ENCODE measurements at regions not wholly inside any gene's neighbourhood (a gene's known extent, or its start where the extent isn't known, plus 50 kb on each side); places are given as distances from the start of the nearest gene placed in this dataset.
"Not testable (repeated sequence)": the region's sequence is repeated elsewhere in the genome, so short reads cannot be mapped to it uniquely, and the experiment has no call there.

DNA sequence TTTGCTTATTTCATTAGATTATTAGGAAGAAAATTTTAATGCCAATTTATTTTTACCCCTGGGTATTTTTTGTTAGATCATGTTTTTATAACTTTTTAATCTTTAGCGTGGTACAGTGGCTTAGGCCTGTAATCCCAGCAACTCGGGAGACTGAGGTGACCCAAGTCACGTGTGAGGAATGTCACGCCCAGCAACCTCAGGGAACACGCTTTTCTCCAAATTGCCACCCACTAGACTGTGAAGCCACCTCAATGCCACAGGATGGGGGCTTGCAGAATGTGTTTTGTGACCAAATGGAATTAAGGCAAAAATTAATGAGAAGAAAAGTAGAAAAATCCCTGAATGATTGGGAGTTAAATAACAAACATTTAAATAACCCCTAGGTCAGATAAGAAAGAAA, 141.8 kb downstream of the LAT start:
- no peak for DNase-seq

DNA sequence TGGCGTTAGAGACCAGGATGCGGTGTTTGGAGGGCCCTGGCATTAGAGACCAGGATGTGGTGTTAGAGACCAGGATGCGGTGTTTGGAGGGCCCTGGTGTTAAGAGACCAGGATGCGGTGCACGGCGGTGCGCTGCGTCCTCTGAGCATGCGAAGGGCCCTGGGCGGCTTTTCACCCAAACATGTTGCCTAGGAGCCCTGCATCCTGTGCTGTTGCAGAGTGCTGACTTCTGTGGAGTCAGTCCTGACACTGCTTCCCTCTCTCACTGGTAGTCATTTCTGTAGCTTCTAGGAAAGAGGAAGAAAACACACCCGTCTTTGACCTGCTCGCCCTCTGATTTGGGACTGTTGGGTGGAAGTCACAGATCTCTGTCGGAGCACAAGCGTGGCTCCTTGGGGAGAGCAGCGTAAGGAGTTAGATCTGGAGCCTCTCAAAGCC, 141.2 kb downstream of the LAT start:
- DNase-seq: no peak

DNA sequence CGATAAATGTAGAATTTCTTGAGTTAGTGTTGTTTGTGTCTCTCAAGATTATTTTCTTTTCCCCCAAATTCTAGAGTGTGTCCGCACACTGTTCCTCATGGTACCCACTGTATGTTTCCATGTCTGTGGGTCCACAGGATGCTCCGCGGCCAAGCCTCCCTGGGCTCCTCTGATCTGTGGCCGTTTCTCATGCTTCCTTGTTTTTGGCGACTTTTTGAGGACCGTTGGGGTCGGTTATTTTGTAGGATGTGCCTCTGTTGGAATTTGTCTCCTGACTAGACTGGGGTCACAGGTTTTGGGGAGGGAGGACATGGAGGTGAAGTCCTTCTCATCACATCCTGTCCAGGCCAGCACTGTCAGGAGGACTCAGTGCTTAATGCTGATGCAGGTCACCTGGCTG, 140.0 kb downstream of the LAT start:
- DNase-seq: no peak

DNA sequence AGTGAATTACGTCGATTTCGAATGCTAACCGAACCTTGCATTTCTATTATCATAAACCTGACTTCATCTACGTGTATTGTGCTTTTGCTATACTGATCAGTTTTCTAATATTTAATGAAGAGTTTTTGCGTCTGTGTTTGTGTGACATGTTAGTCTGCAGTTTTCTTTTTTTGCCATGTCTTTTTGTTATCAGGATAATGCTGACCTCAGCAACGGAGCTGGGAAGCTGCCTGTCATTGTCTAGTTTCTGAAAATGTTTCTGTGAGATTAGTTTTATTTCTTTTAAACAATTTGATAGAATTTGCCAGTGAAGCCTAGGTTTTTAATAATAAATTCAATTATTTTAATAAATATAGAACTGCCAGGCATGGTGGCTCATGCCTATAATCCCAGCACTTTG, 139.3 kb downstream of the LAT start:
- DNase-seq: not testable (repeated sequence)

DNA sequence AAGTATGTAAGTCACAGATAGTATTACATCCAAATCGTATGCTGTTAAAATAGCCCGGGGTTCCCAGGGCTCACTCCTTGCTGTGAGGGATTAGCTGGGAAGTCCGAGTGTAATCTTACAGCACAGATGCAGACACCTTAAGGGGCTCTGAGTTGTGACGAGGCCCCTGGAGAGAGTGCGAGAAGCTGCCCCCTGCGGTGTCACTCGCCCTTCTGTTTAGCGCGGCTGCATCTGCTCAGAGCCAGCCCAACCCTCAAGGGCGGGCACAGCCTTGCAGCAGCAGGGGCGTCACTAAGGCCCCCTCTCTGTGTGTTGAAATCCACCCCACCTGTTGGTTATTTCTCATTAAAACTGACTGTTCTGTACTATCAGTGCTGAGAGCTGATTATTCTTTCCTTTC, 135.8 kb downstream of the LAT start:
- DNase-seq: not testable (repeated sequence)

DNA sequence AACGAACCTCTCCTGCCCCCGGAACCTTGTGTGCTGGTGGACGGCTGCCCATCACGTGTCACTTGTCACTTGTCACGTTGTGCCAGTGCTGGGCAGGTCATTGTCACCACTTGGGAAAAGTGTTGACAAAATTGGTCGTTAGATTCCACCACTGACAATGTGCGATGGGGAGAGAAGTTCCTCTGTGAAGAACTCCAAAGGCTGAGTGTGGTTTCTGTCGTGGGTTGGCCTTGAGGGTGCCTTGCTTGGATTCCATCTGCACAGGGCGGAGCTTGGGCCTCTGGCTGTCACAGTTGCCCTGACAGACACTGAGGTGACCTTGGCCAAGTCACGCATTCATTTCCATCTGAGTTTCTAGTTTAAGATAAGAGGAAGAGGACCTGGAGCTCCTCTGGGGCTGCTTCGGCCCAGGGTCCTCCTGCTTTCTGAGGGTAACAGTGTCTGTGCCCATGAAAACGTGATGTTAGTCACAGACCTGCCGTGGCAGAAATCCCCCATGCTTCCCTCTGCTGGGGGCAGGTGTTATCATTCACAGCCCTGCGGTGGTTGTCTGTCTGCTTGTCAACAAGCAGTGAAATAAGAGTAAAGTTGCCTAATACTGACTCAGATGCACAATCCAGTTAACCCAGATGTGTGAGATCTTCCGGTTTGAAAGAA, 133.6 kb downstream of the LAT start:
- not testable (repeated sequence) for DNase-seq

DNA sequence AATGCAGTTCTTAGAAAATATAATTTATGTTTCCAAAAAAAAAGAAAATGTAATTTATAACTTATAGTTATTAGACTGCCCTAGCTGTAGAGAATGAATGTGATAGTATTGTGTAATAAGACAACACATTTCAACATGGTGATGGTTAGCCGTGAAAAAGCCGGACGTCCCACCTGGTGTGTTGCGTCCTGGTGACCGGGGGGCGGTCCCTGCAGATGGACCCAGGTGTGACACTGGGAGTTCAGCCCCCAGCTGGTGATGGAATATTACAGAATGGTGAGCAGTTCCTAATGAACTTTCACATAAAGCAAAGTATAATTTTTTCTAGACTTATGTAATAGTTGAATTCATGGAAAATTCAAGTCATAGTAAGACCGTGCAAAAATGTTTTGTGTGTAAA, 132.8 kb downstream of the LAT start:
- no peak for DNase-seq

DNA sequence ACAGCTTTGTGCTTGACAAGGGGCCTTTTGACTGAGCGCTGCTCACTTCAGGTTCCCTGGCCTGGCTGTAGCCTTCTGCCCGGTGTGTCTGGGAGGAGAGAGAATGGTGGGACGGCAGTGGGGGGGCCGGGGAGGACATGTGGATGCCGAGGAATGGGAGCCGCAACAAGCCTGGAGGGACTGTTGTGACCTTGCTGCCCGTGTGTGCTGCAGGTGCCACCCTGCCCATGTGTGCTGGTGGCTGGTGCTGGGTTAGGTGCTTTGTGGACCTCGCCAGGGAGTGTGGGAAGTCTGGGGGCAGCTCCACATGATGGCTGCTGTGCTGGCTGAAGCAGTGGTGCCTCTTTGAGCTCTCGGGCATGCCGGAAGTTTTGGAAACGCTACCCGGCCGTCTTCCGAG, 132.1 kb downstream of the LAT start:
- no peak for DNase-seq

DNA sequence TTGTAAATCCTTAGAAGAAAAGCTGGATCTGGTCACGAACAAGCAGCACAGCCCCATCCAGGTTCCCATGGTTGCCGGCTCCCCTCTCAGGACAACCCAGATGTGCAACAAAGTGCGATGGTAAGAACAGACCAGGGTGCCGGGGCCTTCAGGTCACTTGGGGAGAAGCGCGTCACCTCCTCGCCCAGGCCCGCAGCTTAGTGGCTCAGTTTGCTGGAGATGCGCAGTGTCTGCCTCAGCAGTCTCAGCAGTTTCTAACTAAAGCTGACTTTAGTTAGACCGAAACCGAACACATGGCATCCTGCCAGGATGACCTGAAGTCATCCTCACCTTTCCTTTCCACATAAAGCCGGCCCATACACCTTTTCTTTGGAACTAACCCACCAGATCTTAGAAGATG, 131.4 kb downstream of the LAT start:
- DNase-seq: not testable (repeated sequence)

DNA sequence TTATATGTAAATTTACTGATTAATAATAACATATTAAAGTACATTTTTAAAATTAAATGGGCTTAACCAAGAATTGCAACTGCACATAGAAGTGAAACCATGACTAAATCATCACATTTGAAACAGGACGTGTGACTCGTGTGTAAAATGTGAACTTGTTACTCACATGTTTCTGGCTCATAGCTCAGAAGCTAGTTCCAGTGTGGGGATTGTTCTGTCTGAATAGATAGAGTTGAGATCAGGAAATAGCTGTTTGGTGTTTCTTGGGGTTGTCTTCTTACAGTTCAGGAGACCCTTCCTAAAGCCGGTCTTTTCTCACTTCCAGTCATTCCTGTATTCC, 130.9 kb downstream of the LAT start:
- DNase-seq: not testable (repeated sequence)

DNA sequence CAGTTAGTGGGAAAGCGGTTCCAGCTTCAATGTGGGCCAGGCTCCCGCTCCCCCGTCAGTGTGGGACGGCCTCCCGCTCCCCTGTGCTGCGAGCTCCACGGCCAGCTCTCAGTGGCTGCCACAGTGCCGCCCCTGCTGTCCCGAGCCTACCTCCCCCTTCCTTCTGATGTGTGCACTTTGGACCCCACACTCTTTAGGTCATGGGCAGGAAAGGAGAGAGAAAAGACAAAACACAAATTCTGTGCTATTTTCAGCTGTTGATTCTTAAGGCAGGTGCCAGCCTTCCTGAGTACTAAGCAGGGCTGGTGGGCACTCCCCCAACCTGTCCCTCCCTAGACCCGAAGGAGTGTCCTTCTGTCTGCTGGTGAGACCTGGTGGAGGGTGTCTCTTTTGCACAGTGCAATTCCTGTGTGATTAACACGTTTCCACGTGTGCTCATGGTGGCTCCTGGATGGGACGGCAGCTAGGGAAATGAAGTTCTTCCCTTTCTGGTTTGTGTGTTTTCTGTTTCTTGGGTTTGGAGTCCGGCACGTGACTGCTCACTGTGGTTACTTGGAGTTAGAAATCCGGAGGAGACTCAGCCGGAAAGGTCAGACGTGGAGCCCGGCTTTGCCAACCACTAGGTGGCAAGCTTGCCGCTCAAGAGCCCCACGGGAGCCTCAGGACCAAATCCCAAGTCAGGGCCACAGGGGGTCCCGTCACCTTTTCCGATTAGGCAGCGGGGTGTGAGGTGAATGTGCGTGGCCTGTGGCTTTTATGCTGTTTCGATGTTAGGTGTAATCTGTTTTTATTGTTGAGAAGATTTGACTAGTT, 130.3 kb downstream of the LAT start:
- DNase-seq: peak; percentile 8 to 54 (median 29)

DNA sequence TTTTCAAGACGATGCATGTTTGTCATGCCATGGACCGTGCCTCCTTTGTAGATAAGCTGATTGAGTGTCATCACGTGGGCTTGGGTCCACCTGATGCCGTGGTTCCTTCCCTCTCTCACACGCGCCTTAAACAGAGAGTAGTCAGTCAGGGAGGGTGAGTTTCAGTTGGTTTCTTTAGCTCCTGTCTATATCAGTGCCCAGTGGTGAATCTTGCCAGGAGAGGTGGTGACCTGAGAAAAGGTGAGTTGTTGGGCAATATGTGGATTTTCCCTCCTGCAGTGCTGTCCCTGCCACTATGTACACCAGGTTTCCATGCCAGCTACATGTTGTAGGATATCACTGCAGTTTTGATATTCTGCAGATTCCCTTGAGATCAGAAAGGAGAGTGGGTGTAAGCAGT, 129.7 kb downstream of the LAT start:
- no peak for DNase-seq

DNA sequence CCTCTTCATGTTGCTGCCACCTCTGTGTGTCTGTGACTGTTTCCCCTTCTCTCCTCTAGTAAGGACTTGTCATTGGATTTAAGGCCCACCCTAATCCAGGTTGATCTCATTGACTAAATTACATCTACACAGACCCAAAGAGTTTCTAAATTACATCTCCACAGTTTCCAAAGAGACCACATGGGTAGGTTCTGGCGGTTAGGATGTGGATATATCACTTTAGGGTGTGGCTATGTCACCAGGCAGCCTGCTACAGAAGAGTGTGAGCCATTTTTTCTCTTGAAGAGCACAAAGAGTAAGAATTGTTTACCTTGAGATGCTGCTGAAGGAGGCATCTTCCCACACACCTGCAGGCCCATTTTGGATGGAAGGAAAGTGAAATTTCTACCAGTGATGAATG, 128.6 kb downstream of the LAT start:
- DNase-seq: not testable (repeated sequence)

DNA sequence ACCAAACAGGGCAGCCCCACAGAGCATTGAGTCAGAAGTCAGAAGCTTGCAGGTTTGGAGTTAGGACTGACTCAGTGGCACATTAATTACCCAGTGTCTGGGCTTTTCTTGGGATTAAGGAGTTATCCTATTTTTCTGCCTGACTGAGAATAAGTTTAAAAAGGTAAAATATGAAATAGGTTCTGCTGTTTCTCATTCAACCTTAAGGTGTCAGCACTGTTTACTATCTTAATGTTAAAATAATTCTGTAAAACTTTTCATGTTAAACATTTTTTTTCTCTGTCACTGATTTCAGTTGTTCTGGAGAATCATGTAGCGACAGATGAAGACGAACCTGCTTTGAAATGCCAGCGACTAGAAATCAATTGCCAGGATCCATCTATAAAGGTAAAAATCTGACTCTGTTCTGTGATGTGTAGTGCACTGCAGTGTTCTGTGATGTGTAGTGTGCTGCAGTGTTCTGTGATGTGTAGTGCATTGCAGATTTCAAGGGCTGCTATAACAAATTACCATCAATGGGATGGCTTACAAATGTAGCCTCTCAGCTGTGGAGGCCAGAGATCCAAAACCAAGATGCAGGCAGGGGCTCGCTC, 128.0 kb downstream of the LAT start:
- DNase-seq: no peak

DNA sequence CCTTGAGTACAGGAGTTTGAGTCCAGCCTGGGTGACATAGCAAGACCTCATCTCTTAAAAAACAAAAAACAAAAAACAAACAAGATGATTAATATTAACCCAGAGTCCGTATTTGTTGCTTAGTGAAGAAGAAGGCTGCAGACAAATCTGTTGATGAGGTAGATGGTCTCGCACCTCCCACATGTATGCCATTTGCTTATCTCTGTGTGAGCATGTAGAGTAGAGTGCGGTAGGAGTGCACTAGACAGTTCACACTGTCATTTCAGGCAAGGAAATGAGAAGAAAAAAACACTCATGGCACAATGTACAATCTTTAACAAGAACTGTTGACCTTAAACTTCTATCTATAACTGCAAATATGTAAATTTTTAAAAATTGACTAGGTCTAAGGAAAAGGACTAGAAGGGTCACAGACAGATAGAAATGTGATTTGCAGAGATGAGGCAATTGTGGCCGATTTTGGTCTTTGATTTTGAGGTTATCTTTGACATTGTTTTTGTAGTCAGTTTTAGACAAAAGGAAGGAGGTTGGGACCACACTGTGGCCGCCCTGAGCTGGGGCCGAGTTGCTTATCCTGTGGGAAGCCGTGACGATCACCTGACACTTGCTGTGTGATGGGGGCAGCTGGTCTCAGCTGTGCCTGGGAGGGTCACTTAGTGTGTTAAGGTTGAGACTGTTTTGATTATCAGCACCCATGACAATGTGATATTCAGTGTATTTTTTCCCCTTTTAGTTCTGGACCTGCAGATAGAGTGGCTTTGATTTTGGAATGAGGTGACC, 127.2 kb downstream of the LAT start:
- not testable (repeated sequence) for DNase-seq

DNA sequence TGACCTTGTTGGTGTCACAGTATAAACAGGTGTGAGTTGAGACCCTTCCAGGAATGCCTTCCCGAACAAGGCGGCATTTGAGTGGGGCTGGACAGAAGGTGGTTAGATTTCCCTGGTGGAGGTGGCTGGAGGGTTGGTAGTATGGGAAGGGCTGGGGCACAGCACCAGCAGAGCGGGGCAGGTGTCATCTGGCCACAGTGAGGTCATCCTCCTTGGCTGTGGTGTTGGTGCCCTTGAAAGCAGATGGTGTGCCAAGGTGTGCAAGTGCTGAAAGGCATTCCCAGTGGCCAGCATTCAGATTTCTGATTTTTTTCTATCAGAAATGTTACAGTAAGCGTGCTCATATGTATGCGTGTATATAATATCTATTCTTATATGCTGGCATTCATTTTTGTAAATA, 126.6 kb downstream of the LAT start:
- DNase-seq: no peak

DNA sequence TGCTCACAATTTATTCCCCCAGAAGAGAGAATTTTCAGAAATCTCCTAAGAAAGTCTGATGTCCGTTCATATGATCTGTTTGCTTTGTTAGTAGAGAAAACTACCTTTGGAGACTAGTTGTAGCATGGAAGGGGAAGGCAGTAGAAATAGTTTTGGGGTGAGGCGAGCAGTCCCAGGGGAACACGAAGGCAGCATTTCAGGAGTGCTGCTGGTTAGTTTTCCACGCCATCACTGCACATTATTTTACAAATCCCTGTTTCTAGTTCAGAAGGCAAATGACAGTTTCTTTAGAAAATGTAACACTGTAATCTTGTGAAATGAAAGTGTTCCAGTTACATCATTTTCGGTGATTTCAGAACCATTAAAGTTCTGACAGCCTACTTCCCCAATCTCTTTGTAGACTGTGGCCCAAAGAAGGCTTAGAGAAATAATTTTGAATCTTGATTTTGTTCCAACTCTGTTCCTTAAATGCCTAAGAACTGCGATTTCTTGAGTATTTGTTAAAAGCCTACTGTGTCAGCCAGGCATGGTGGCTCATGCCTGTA, 123.8 kb downstream of the LAT start:
- DNase-seq: not testable (repeated sequence)

DNA sequence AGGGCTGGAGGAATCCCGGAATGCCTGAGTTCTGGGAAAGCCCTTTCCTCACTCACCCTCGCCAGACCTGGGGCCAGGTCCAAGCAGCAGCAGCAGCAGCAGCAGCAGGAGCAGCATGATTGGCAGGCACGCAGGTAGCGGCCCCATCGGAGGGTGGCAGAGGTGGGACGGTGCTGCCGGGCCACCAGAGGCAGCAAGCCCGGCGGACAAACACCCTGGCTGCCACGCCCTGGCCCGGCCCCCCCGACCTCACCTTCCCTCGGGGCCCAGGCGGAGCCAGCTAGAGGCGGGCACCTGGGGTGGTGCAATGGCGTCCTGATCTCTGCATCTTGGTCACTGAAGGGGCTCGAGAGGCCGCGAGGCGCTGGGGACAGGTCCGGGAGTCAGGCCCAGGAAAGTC, 122.4 kb downstream of the LAT start:
- DNase-seq: peak in 2 of 3 experiments; percentile 3 to 14

DNA sequence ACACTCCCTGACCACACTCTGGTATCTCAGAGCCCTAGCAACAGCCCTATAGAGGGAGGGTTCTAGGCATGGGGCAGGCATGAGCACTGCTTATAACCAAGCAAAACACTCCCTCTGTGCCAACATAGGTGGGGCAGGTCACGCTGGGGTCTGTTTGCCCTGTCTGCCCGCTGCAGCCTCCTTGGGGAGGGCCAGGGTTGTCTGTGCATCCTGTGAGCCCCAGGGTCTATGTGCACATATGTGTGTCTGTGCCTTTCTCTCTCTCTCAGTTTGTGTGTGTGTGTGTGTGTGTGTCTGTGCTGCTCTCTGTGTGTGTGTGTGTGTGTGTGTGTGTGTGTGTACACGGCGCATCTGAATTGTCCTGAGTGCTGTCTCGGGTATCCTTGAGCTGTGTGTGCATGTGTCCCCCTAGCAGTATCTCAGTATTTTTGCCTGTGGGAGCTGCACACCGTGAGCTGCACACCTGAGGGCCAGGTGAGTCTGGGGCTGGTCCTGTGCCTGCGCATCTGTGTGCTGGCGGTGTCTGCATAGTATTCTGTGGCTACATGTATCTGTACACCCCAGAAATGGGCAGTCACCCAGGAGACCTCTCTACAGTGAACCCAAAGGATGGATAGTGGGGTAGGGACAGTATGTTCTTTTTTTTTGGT, 121.5 kb downstream of the LAT start:
- DNase-seq: not testable (repeated sequence)

DNA sequence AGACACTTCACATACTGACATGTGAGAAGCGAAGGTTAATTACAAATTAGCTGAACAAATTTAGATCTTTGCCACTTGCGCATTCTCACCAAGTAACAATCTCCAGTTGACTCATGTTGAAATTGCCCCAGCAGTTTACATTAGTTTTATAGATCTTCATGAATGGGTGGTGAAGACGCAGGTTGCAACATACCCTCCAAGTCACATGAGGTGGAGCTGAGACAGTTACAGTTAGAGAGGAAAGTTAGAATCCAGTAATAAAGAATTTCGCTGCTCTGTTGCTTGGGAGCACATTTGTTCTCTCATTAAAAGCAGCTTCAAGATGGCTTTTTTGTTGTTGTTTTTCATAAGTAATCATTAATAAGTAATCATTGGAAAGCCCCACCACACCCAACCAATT, 119.7 kb downstream of the LAT start:
- not testable (repeated sequence) for DNase-seq

DNA sequence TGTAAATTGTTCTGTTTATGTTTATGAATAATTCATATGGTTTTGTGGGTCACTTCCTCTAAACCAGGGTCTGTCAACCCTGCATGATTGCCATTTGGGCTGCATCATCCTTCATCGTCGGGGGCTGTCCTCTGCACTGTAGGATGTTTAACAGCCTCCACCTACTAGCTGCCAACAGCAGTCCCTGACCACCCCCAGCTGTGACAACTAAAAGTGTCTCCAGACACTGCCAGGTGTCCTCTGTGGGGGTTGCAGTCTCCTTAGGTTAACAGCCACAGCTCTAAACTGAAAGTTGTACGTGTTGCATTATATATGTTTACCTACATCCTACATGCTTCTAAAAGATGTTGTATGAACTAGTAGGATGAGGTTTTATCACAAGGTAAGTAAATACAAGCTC, 113.1 kb downstream of the LAT start:
- DNase-seq: not testable (repeated sequence)

All from NCI-H1417 (cell line).